DND-41 (cell line): ENCODE measurements at regions not wholly inside any gene's neighbourhood (a gene's known extent, or its start where the extent isn't known, plus 50 kb on each side); places are given as distances from the start of the nearest gene placed in this dataset.

ENCODE experiments used
- ATAC-seq: fragments of 200-7000 bp; cut with Tn5 transposase; 3 replicates; pipeline ENCODE4 v1.9.1; 2021; ENCODE audit warnings: low read depth; ENCODE audit not compliant: insufficient read depth
- DNase-seq: peaks from one replicate; pipeline ENCODE4 v3.0.0-alpha.2; 2020
- H2AFZ ChIP-seq: 2 replicates; pipeline ENCODE4 v1.6.0; 2012; ENCODE audit warnings: low read depth, low read length
- H3K27ac ChIP-seq: 2 replicates; pipeline ENCODE4 v1.5.1; 2012; ENCODE audit warnings: low read length, inconsistent platforms
- H3K27me3 ChIP-seq: fragments of 200-600 bp; sonication (generic); 2 replicates; pipeline ENCODE4 v1.6.0; 2012; ENCODE audit warnings: low read length, mild to moderate bottlenecking, inconsistent platforms; ENCODE audit not compliant: insufficient read depth, poor library complexity
- H3K36me3 ChIP-seq: 2 replicates; pipeline ENCODE4 v1.5.1; 2012; ENCODE audit warnings: low read length, inconsistent platforms; ENCODE audit not compliant: insufficient read depth
- H3K4me1 ChIP-seq: 2 replicates; pipeline ENCODE4 v1.5.1; 2012; ENCODE audit warnings: mild to moderate bottlenecking, low read length; ENCODE audit not compliant: insufficient read depth
- H3K4me2 ChIP-seq: 2 replicates; pipeline ENCODE4 v1.6.0; 2012; ENCODE audit warnings: mild to moderate bottlenecking, moderate library complexity, low read length, inconsistent platforms; ENCODE audit not compliant: insufficient read depth
- H3K4me3 ChIP-seq, 2 experiments: fragments of 200-600 bp in 1 of 2; shearing (Covaris generic) in 1 of 2; 2 replicates each; pipeline ENCODE4 v1.5.1; 2012 to 2016; ENCODE audit warnings: inconsistent platforms in 2 of 2, low read length in 2 of 2, mild to moderate bottlenecking in 2 of 2, low read depth in 1 of 2, moderate library complexity in 1 of 2
- H3K79me2 ChIP-seq: 2 replicates; pipeline ENCODE4 v1.6.0; 2012; ENCODE audit warnings: low read length, inconsistent platforms; ENCODE audit not compliant: insufficient read depth
- H3K9ac ChIP-seq: 2 replicates; pipeline ENCODE4 v1.6.0; 2012; ENCODE audit warnings: low read depth, mild to moderate bottlenecking, inconsistent platforms, low read length, moderate library complexity
- H3K9me3 ChIP-seq: 2 replicates; pipeline ENCODE4 v1.5.1; 2012; ENCODE audit warnings: low read length, moderate library complexity, mild to moderate bottlenecking, inconsistent platforms; ENCODE audit not compliant: insufficient read depth, severe bottlenecking
- H4K20me1 ChIP-seq: 2 replicates; pipeline ENCODE4 v1.6.0; 2012; ENCODE audit warnings: low read length; ENCODE audit not compliant: insufficient read depth
- EZH2 ChIP-seq: IDR thresholded peaks from 3 replicates; pipeline ENCODE4 v1.6.1; 2012; ENCODE audit warnings: borderline replicate concordance, low read depth, mild to moderate bottlenecking, moderate library complexity, low read length, inconsistent platforms; ENCODE audit not compliant: severe bottlenecking
- TF ChIP-seq, protein P1 (sequence below): IDR thresholded peaks from 2 replicates; pipeline ENCODE4 v1.5.1; 2012; ENCODE audit warnings: borderline replicate concordance, low read length, moderate library complexity, mild to moderate bottlenecking; ENCODE audit not compliant: poor library complexity, severe bottlenecking; ENCODE audit errors: extremely low read depth

DNA sequence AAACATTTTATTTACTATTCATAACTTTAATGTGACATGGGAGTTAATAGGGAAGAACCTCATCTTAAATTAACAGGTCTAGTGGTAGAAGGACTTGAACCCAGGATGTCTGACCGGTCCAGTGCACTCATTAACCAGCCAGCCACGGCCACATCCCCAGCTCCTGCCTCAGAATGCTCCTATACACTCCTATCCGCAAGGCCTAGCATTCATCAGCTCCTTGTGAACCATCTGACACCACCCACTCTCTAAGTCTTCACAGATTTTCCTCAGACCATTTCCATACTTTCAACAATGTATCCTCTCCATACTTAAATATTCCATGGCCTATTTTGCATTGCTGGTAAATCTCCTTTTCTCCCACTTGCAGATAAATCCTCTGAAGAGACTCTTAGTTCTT is 98.3 kb downstream of the KLF12 start:
- Histone ChIP-seq H3K9ac (no peak overlapping the region), H3K79me2 (peaks cover 98% of the 10 kb centered on the region), H3K4me1 (peaks cover 14% of the 10 kb centered on the region), H2AFZ (no peak overlapping the region), H4K20me1 (no peaks in the 10 kb centered on the region; the same call in 1 of the 2 replicates), H3K9me3 (no peaks in the 10 kb centered on the region), H3K27ac (no peak overlapping the region; the same call in none of the 2 replicates), H3K4me2 (no peak overlapping the region), H3K36me3 (peaks cover 2% of the 10 kb centered on the region; the same call in 1 of the 2 replicates), H3K4me3 (no peak overlapping the region), H3K27me3 (no peaks in the 10 kb centered on the region)
- TF ChIP-seq EZH2 = no peak
- TF ChIP-seq, protein P1, sequence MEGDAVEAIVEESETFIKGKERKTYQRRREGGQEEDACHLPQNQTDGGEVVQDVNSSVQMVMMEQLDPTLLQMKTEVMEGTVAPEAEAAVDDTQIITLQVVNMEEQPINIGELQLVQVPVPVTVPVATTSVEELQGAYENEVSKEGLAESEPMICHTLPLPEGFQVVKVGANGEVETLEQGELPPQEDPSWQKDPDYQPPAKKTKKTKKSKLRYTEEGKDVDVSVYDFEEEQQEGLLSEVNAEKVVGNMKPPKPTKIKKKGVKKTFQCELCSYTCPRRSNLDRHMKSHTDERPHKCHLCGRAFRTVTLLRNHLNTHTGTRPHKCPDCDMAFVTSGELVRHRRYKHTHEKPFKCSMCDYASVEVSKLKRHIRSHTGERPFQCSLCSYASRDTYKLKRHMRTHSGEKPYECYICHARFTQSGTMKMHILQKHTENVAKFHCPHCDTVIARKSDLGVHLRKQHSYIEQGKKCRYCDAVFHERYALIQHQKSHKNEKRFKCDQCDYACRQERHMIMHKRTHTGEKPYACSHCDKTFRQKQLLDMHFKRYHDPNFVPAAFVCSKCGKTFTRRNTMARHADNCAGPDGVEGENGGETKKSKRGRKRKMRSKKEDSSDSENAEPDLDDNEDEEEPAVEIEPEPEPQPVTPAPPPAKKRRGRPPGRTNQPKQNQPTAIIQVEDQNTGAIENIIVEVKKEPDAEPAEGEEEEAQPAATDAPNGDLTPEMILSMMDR = no peak
- ATAC-seq = no peak
- no peak for DNase-seq

DNA sequence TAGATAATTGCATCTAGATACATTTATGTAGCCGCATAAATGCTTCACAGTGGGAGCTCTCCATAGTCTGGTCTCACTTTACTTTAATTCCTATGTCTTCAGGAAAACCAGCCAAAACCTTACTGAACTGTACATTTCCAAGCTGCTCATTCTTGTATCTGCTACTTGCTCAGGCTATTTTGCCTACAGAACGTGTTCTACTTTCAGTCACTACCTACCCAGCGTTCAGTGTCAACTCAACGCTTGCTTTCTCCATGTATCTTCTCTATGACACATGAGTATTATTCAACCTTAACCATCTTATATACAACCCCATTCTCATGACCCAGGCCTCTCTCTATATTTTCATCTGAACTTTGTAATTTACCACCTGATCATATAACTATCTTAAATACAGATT is 101.9 kb downstream of the KLF12 start:
- Histone ChIP-seq H3K4me3 (no peak overlapping the region), H3K4me1 (peaks cover 39% of the 10 kb centered on the region), H3K9ac (no peak overlapping the region), H3K9me3 (no peaks in the 10 kb centered on the region), H3K27ac (0 out of 2 replicates have a peak overlapping the region, but pooled peaks have one; percentile 2), H2AFZ (no peak overlapping the region), H3K4me2 (no peak overlapping the region), H3K36me3 (0 out of 2 replicates have a peak, but pooled peaks cover 2% of the 10 kb centered on the region), H4K20me1 (no peaks in the 10 kb centered on the region; the same call in 1 of the 2 replicates), H3K79me2 (peaks cover 98% of the 10 kb centered on the region), H3K27me3 (no peaks in the 10 kb centered on the region)
- DNase-seq (no peak), ATAC-seq (no peak)
- TF ChIP-seq, protein P1 = no peak
- TF ChIP-seq EZH2 = no peak

DNA sequence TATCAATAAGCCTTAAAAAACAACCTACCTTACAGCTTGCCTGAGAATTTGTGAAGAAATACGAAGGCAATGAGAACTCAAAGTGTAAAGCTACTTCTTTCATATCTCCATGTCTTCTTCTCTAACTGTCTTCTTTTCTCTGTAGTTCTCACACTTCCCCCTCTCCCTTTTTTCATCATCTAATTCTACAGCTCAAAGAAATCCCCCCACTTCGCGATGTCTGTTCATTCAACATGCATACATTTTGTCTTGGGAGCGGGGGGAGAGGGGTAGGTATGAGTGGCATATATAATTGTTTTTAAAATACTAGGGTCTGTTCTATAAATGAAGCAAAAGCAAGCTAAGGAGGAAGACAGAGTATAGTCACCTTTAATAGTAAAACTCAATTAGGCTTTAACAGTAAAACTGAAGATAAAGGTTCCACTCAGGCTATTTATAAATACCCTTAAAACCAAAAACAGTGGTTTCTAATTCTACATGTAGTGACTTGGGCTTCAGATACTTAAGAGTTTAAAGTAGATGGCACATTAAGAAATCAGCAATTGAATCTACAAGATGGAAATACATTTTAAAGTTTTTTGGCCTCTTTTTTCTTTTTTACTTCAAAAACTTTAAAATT is 106.9 kb downstream of the KLF12 start:
- peak overlapping the region; percentile 86 for H3K27ac ChIP-seq
- peak overlapping the region; percentile 11 for H2AFZ ChIP-seq
- H3K4me3 ChIP-seq = peak overlapping the region; percentile 0 to 41; a peak in 3 of 4 replicates
- DNase-seq = peak; percentile 46
- peaks cover 93% of the 10 kb centered on the region for H3K79me2 ChIP-seq
- peaks cover 27% of the 10 kb centered on the region for H3K36me3 ChIP-seq
- no peaks in the 10 kb centered on the region for H3K27me3 ChIP-seq
- peaks cover 9% of the 10 kb centered on the region for H3K9me3 ChIP-seq
- H3K4me1 ChIP-seq = peaks cover 67% of the 10 kb centered on the region
- TF ChIP-seq EZH2 = no peak
- TF ChIP-seq, protein P1 = no peak
- peak overlapping the region; percentile 54 for H3K9ac ChIP-seq
- peak overlapping the region; percentile 59 for H3K4me2 ChIP-seq
- ATAC-seq = peak; percentile 57
- no peaks in the 10 kb centered on the region for H4K20me1 ChIP-seq
